Nephron progenitor cell (in vitro differentiated cells): ENCODE measurements at regions not wholly inside any gene's neighbourhood (a gene's known extent, or its start where the extent isn't known, plus 50 kb on each side); places are given as distances from the start of the nearest gene placed in this dataset.

Experiments used
- DNase-seq: peaks from one replicate; pipeline ENCODE4 v3.0.0; 2021
- H3K27ac Mint-ChIP-seq: 2 replicates; pipeline ENCODE4 v1.8.0; 2021; ENCODE audit warnings: mild to moderate bottlenecking, moderate library complexity, mixed read lengths
- H3K27me3 Mint-ChIP-seq: 2 replicates; pipeline ENCODE4 v1.8.0; 2021; ENCODE audit warnings: mild to moderate bottlenecking, low read depth, mixed read lengths; ENCODE audit not compliant: poor library complexity
- H3K36me3 Mint-ChIP-seq: 2 replicates; pipeline ENCODE4 v1.8.0; 2021; ENCODE audit warnings: low read depth, mixed read lengths
- H3K4me1 Mint-ChIP-seq: 2 replicates; pipeline ENCODE4 v1.8.0; 2021; ENCODE audit warnings: mixed read lengths
- H3K4me3 Mint-ChIP-seq: 2 replicates; pipeline ENCODE4 v1.8.0; 2021; ENCODE audit warnings: mild to moderate bottlenecking, moderate library complexity, mixed read lengths
- H3K9me3 Mint-ChIP-seq: 2 replicates; pipeline ENCODE4 v1.8.0; 2021; ENCODE audit warnings: mild to moderate bottlenecking, moderate library complexity, mixed read lengths
- TF ChIP-seq, protein P1 (sequence below): fragments of 200-600 bp; sonication (generic); IDR thresholded peaks from 2 replicates; pipeline ENCODE4 v1.5.0; 2021; ENCODE audit warnings: antibody characterized with exemption

DNA sequence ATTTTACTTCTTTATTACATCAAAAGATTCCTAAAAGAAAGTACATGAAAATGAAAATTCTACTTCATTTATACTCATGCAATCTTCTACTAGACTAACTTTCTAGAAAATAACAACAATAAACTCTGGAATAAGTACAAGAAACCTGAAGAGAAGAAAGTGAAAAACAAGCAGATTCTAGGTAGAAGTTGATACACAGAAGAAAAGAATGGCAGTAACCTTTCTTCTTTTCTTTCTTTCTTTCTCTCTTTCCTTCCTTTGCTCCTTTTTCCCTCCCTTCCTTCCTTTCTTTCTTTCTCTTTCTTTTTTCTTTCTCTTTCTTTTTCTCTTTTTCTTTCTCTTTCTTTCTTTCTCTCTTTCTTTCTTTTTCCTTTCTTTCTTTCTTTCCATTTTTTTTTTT is 541.7 kb upstream of the ANKRD30A start:
- H3K4me3 Mint-ChIP-seq = no peak overlapping the region
- DNase-seq = no peak
- peaks cover 9% of the 10 kb centered on the region for H3K27me3 Mint-ChIP-seq
- peaks cover 12% of the 10 kb centered on the region for H3K9me3 Mint-ChIP-seq
- no peaks in the 10 kb centered on the region for H3K36me3 Mint-ChIP-seq
- H3K27ac Mint-ChIP-seq = no peak overlapping the region
- H3K4me1 Mint-ChIP-seq = no peaks in the 10 kb centered on the region
- TF ChIP-seq, protein P1, sequence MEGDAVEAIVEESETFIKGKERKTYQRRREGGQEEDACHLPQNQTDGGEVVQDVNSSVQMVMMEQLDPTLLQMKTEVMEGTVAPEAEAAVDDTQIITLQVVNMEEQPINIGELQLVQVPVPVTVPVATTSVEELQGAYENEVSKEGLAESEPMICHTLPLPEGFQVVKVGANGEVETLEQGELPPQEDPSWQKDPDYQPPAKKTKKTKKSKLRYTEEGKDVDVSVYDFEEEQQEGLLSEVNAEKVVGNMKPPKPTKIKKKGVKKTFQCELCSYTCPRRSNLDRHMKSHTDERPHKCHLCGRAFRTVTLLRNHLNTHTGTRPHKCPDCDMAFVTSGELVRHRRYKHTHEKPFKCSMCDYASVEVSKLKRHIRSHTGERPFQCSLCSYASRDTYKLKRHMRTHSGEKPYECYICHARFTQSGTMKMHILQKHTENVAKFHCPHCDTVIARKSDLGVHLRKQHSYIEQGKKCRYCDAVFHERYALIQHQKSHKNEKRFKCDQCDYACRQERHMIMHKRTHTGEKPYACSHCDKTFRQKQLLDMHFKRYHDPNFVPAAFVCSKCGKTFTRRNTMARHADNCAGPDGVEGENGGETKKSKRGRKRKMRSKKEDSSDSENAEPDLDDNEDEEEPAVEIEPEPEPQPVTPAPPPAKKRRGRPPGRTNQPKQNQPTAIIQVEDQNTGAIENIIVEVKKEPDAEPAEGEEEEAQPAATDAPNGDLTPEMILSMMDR = no peak

DNA sequence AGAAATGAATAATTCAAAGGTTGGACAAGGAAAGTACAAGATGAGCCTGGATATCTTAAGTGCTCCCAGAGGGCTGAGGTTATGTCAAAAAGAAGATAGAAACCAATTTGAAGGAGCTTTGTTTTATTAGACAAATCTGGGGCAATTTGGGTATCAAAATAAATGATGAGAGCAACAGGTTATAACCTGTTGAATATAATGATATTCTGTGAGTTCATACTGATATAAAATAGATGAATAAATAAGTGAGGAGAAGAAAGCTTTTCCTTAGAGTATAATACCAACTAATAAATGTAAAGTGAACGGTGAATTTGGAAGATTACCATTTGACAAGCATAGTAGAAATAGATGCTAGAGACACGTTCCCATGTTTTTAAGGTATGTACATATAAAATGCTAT is 544.2 kb upstream of the ANKRD30A start:
- Mint-ChIP-seq H3K9me3 (peaks cover 9% of the 10 kb centered on the region), H3K27ac (no peak overlapping the region), H3K36me3 (no peaks in the 10 kb centered on the region), H3K27me3 (peaks cover 7% of the 10 kb centered on the region), H3K4me1 (no peaks in the 10 kb centered on the region), H3K4me3 (no peak overlapping the region)
- TF ChIP-seq, protein P1 = no peak
- DNase-seq = no peak

- TF ChIP-seq, protein P1 = no peak
- no peaks in the 10 kb centered on the region for H3K36me3 Mint-ChIP-seq
- peaks cover 22% of the 10 kb centered on the region for H3K9me3 Mint-ChIP-seq
- H3K4me3 Mint-ChIP-seq = no peak overlapping the region
- DNase-seq = no peak
- H3K4me1 Mint-ChIP-seq = no peaks in the 10 kb centered on the region
- H3K27ac Mint-ChIP-seq = no peak overlapping the region
- peaks cover 3% of the 10 kb centered on the region for H3K27me3 Mint-ChIP-seq
Measured at GRCh38 chr10:36578306-36578705, 547.1 kb upstream of the ANKRD30A start.

GRCh38 chr10:36577126-36577525 is 548.3 kb upstream of the ANKRD30A start:
- no peak overlapping the region for H3K4me3 Mint-ChIP-seq
- TF ChIP-seq, protein P1 = no peak
- DNase-seq = no peak
- H3K9me3 Mint-ChIP-seq = peaks cover 22% of the 10 kb centered on the region
- H3K4me1 Mint-ChIP-seq = no peaks in the 10 kb centered on the region
- no peaks in the 10 kb centered on the region for H3K36me3 Mint-ChIP-seq
- peaks cover 3% of the 10 kb centered on the region for H3K27me3 Mint-ChIP-seq
- no peak overlapping the region for H3K27ac Mint-ChIP-seq

- Mint-ChIP-seq H3K9me3 (peaks cover 18% of the 10 kb centered on the region), H3K4me1 (no peaks in the 10 kb centered on the region), H3K4me3 (no peak overlapping the region), H3K27me3 (peaks cover 3% of the 10 kb centered on the region), H3K36me3 (no peaks in the 10 kb centered on the region), H3K27ac (no peak overlapping the region)
- TF ChIP-seq, protein P1 = no peak
- DNase-seq = no peak
Measured at GRCh38 chr10:36574207-36574606, 551.2 kb upstream of the ANKRD30A start.

DNA sequence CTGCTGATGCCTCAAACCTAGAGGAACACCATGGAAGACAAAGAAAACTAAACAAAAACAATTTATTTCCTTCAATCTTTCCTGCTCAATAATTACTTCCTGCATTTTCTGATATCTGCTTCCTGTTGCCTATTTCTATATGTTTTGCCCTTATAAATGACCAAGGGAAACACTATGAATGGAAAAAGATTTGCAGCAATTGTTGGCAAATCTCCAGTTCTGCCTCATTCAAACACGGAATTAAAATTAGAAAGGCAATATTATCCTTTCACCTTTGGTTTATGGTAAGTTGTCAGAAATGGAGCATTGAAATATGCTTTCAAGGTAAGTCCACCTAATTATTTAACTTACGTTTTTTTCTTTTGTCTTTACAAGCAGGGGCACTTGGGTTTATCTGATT is 552.2 kb upstream of the ANKRD30A start:
- Mint-ChIP-seq H3K4me1 (no peaks in the 10 kb centered on the region), H3K36me3 (no peaks in the 10 kb centered on the region), H3K27me3 (peaks cover 3% of the 10 kb centered on the region), H3K9me3 (peaks cover 16% of the 10 kb centered on the region), H3K27ac (no peak overlapping the region), H3K4me3 (no peak overlapping the region)
- TF ChIP-seq, protein P1 = no peak
- no peak for DNase-seq
